Nephron progenitor cell (in vitro differentiated cells): ENCODE measurements at regions not wholly inside any gene's neighbourhood (a gene's known extent, or its start where the extent isn't known, plus 50 kb on each side); places are given as distances from the start of the nearest gene placed in this dataset.

ENCODE experiments used
- DNase-seq: peaks from one replicate; pipeline ENCODE4 v3.0.0; 2021
- H3K27ac Mint-ChIP-seq: 2 replicates; pipeline ENCODE4 v1.8.0; 2021; ENCODE audit warnings: mild to moderate bottlenecking, moderate library complexity, mixed read lengths
- H3K27me3 Mint-ChIP-seq: 2 replicates; pipeline ENCODE4 v1.8.0; 2021; ENCODE audit warnings: mild to moderate bottlenecking, low read depth, mixed read lengths; ENCODE audit not compliant: poor library complexity
- H3K36me3 Mint-ChIP-seq: 2 replicates; pipeline ENCODE4 v1.8.0; 2021; ENCODE audit warnings: low read depth, mixed read lengths
- H3K4me1 Mint-ChIP-seq: 2 replicates; pipeline ENCODE4 v1.8.0; 2021; ENCODE audit warnings: mixed read lengths
- H3K4me3 Mint-ChIP-seq: 2 replicates; pipeline ENCODE4 v1.8.0; 2021; ENCODE audit warnings: mild to moderate bottlenecking, moderate library complexity, mixed read lengths
- H3K9me3 Mint-ChIP-seq: 2 replicates; pipeline ENCODE4 v1.8.0; 2021; ENCODE audit warnings: mild to moderate bottlenecking, moderate library complexity, mixed read lengths
- TF ChIP-seq, protein P1 (sequence below): fragments of 200-600 bp; sonication (generic); IDR thresholded peaks from 2 replicates; pipeline ENCODE4 v1.5.0; 2021; ENCODE audit warnings: antibody characterized with exemption

DNA sequence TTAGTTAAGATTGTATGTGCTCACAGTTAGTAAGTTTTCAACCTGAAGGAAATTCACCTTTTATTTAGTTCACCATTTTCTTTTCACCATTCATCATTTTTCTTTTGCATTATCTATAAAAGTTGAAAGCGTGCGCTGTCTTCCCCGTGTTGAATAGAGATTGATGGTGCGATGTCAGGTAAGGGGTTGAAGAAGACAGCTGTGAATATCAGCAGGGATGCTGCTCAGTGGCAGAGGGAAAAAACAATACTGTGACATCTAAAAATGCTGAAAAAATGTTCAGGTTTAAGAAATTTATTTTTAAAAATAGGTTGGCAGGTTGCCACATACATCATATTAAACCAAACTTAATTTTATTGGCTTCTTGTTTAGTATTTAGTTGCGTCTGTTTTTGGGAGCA, 815.0 kb downstream of the DTWD2 start:
- DNase-seq: no peak
- Mint-ChIP-seq H3K27ac (no peak overlapping the region), H3K36me3 (peaks cover 7% of the 10 kb centered on the region), H3K9me3 (peaks cover 7% of the 10 kb centered on the region), H3K27me3 (no peaks in the 10 kb centered on the region), H3K4me3 (no peak overlapping the region), H3K4me1 (no peaks in the 10 kb centered on the region)
- TF ChIP-seq, protein P1, sequence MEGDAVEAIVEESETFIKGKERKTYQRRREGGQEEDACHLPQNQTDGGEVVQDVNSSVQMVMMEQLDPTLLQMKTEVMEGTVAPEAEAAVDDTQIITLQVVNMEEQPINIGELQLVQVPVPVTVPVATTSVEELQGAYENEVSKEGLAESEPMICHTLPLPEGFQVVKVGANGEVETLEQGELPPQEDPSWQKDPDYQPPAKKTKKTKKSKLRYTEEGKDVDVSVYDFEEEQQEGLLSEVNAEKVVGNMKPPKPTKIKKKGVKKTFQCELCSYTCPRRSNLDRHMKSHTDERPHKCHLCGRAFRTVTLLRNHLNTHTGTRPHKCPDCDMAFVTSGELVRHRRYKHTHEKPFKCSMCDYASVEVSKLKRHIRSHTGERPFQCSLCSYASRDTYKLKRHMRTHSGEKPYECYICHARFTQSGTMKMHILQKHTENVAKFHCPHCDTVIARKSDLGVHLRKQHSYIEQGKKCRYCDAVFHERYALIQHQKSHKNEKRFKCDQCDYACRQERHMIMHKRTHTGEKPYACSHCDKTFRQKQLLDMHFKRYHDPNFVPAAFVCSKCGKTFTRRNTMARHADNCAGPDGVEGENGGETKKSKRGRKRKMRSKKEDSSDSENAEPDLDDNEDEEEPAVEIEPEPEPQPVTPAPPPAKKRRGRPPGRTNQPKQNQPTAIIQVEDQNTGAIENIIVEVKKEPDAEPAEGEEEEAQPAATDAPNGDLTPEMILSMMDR: no peak

DNA sequence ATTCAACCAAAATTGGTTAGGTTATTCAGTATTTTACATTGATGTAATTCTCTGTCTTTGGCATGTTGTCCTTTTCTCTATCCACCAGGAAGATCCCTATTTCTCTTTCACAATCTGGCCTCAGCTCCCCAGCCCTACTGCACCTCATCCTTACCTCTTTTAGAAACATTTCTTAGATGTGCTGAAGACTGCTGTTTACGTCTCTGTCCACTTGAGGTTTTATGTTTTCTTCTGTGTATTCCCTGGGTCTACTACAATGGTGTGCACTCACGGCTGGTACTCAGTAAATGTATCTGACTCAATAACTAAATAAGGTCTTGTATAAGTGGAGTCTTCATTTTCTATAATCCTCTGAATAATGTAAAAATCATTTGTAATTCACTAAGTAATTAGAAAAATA, 822.7 kb downstream of the DTWD2 start:
- no peak overlapping the region for H3K4me3 Mint-ChIP-seq
- peak overlapping the region; percentile 5 for H3K27ac Mint-ChIP-seq
- H3K9me3 Mint-ChIP-seq: no peaks in the 10 kb centered on the region
- DNase-seq: no peak
- H3K36me3 Mint-ChIP-seq: no peaks in the 10 kb centered on the region
- no peaks in the 10 kb centered on the region for H3K4me1 Mint-ChIP-seq
- TF ChIP-seq, protein P1: no peak
- H3K27me3 Mint-ChIP-seq: no peaks in the 10 kb centered on the region

DNA sequence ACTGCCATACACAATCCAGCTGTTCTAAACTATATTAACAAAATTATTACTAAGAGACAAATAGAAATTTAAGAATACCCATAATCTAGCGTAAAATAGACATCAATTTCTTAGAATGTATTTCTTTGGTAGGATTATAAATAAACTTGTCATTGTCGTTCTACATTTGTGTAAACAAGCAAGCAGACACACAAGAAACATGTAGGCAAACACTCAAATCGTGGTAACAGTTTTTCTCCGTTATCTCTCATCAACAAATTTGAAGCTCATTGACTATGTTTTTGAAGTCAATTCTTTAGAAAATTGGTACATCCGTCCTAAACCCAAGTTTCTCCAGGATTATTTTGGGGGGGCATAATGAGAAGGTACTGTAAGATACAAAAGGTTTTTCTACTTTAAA, 832.2 kb downstream of the DTWD2 start:
- no peak overlapping the region for H3K27ac Mint-ChIP-seq
- H3K4me1 Mint-ChIP-seq: no peaks in the 10 kb centered on the region
- no peaks in the 10 kb centered on the region for H3K36me3 Mint-ChIP-seq
- no peaks in the 10 kb centered on the region for H3K27me3 Mint-ChIP-seq
- DNase-seq: no peak
- TF ChIP-seq, protein P1: no peak
- no peaks in the 10 kb centered on the region for H3K9me3 Mint-ChIP-seq
- H3K4me3 Mint-ChIP-seq: no peak overlapping the region

DNA sequence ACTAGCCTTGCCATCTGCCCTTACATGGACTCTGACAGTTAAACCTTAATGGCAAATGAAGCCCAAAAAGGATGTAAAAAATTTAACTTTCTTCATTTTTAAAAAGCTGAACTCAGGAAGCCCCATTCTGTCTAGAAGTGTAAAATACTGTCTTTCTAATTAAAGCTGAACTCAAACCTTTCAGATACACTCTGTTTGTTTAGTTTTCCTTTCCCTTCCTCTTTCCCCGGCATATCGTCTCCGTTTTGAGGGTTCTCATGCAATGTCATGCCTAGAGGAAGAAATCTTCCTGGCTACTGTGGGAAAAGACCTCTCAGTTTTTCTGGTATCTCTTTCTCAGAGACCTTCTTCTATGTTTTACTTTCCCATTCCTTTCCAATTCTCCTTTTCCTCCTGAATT, 841.5 kb downstream of the DTWD2 start:
- no peak overlapping the region for H3K27ac Mint-ChIP-seq
- H3K4me3 Mint-ChIP-seq: no peak overlapping the region
- TF ChIP-seq, protein P1: no peak
- DNase-seq: no peak
- no peaks in the 10 kb centered on the region for H3K36me3 Mint-ChIP-seq
- no peaks in the 10 kb centered on the region for H3K27me3 Mint-ChIP-seq
- no peaks in the 10 kb centered on the region for H3K9me3 Mint-ChIP-seq
- no peaks in the 10 kb centered on the region for H3K4me1 Mint-ChIP-seq

DNA sequence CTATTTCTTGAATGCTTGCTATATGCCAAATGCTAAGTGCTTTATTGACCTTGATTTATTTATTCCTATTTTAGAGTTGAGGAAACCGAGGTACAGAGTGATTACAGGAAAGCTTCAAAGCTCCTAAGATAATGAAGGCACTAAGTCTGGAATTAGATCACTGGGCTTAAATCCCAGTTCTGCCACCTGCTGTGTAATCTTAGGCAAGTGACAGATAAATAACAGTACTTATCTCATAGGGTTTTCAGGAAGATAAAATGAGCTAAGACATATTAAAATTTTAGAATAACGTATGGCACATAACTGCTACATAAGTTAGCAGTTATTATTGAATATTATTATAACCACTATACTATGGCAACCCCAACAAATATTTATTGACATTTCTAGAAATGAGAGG, 843.8 kb downstream of the DTWD2 start:
- H3K4me3 Mint-ChIP-seq: no peak overlapping the region

DNA sequence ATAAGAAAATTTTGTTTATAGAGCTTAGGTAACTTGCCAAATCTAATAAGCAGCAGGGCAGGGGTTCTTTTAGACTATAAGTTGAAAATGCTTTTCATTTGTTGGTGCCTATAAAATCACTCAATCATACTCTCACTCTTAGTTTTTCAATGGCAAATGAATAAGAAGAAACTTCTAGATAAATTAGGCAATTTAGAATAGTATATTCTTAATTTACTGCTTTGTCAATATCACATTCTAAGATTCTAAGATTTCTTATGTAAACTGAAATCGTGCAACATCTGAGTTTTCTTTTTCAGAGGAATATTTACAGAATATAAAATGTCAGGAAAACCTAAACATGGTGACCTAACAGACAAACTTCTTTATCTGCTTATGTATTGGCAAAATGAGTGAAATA, 849.0 kb downstream of the DTWD2 start:
- H3K36me3 Mint-ChIP-seq: no peaks in the 10 kb centered on the region
- H3K27me3 Mint-ChIP-seq: no peaks in the 10 kb centered on the region
- H3K4me1 Mint-ChIP-seq: no peaks in the 10 kb centered on the region

More for the DNA sequence above, 843.8 kb downstream of the DTWD2 start:
- H3K9me3 Mint-ChIP-seq: no peaks in the 10 kb centered on the region
- DNase-seq: no peak
- no peaks in the 10 kb centered on the region for H3K27me3 Mint-ChIP-seq
- TF ChIP-seq, protein P1: no peak
- H3K27ac Mint-ChIP-seq: no peak overlapping the region
- no peaks in the 10 kb centered on the region for H3K36me3 Mint-ChIP-seq
- no peaks in the 10 kb centered on the region for H3K4me1 Mint-ChIP-seq

More for the DNA sequence above, 849.0 kb downstream of the DTWD2 start:
- no peak for DNase-seq
- H3K27ac Mint-ChIP-seq: no peak overlapping the region
- no peak overlapping the region for H3K4me3 Mint-ChIP-seq
- TF ChIP-seq, protein P1: no peak
- H3K9me3 Mint-ChIP-seq: no peaks in the 10 kb centered on the region
